Pancreas (tissue), 10 donors: ENCODE measurements at regions not wholly inside any gene's neighbourhood (a gene's known extent, or its start where the extent isn't known, plus 50 kb on each side); places are given as distances from the start of the nearest gene placed in this dataset.

ENCODE experiments used
- ATAC-seq, 4 donors: fragments of 200-7000 bp; cut with Tn5 transposase; one replicate each; pipeline versions ENCODE4 v1.8.0 to v1.9.1; 2020; ENCODE audit warnings: mild to moderate bottlenecking in 4 of 4, moderate library complexity in 4 of 4
- DNase-seq, 6 donors: peaks; one replicate each; pipeline ENCODE4 v3.0.0-alpha.2; 2020
- FAIRE-seq: peaks from 2 replicates; lab custom pipeline; 2012; peaks lifted over from hg19 to GRCh38; lab: Jason Lieb, UNC
- H3K27ac ChIP-seq, 4 donors: fragments of 200-600 bp; sonication (generic); 1 replicate in 3 of 4; 2 replicates in 1 of 4; pipeline versions ENCODE4 v1.5.0 to v1.8.0; 2020
- H3K27me3 ChIP-seq, 4 donors: fragments of 200-600 bp; one replicate each; pipeline ENCODE4 v1.8.0; 2021
- H3K36me3 ChIP-seq, 3 donors: fragments of 200-600 bp; sonication (generic) in 1 of 3; one replicate each; pipeline versions ENCODE4 v1.5.0 to v1.8.0; 2020 to 2021
- H3K4me1 ChIP-seq, 3 donors: fragments of 200-600 bp; one replicate each; pipeline ENCODE4 v1.8.0; 2021
- H3K4me3 ChIP-seq, 4 donors: fragments of 200-600 bp; sonication (generic) in 2 of 4; one replicate each; pipeline versions ENCODE4 v1.5.0 to v1.8.0; 2020 to 2021
- H3K9me3 ChIP-seq, 4 donors: fragments of 200-600 bp; one replicate each; pipeline ENCODE4 v1.8.0; 2021
- CTCF ChIP-seq, 4 donors: fragments of 200-600 bp; sonication (generic) in 3 of 4; IDR thresholded peaks; one replicate each; pipeline versions ENCODE4 v1.5.0 to v1.8.0; 2021; ENCODE audit warnings: antibody characterized with exemption in 4 of 4
- whole genome bisulfite sequencing, 2 donors: extraction: QIAGEN DNeasy Blood & Tissue Kit; methylation state at CpG; one replicate each; pipeline ENCODE4 v1.1.7; 2013; 5-methylcytosine and 5-hydroxymethylcytosine counted together
- intact Hi-C, 3 donors: fragments of 100-400 bp; cut with DNase I; formaldehyde crosslinking; loops; one replicate each; pipeline versions ENCODE4 v1.11.1 to v1.14.2; 2022
- donor health status: healthy with polysubstance abuse.
- donor health status: DM: no; HTN: no; CAD: no; lungs with moderate emphysema.
- donor health status: DM: no; HTN: no; CAD: no.
- donor health status: control.
- donor health status: control.
- donor health status: Bipolar disorder and iron deficiency.
- donor health status: DM: yes; HTN: yes; CAD: no.
- donor health status: DM: no; HTN: no; CAD: no.
- donor health status: DM: no; HTN: no; CAD: no.
- donor health status: DM: yes; HTN: yes; CAD: no.

GRCh38 chr11:116596346-116597260 lies 176.2 kb downstream of the BUD13 start:
- Histone ChIP-seq H3K9me3 (no peaks in the 10 kb centered on the region), H3K36me3 (no peaks in the 10 kb centered on the region), H3K27me3 (no peaks in the 10 kb centered on the region), H3K4me3 (no peak overlapping the region), H3K4me1 (no peaks in the 10 kb centered on the region), H3K27ac (no peak overlapping the region)
- WGBS, 2 donors, result 57 to 67% methylated on average over 12 of the region's 12 CpGs
- DNase-seq, result no peak
- no peak for ATAC-seq
- no peak for FAIRE-seq
- no peak for TF ChIP-seq CTCF (IDR thresholded peaks at IDR 0.05)
- intact Hi-C loops, result no loop called here

GRCh38 chr11:116595305-116595880 lies 177.4 kb downstream of the BUD13 start:
- 21 to 24% methylated on average over 13 of the region's 13 CpGs for WGBS, 2 donors
- ATAC-seq (peak in 2 of 4 donors; percentile 18 to 71), DNase-seq (peak in 1 of 6 donors; percentile 14), FAIRE-seq (no peak)
- TF ChIP-seq CTCF (IDR thresholded peaks at IDR 0.05), result no peak
- intact Hi-C loops, result no loop called here
- H3K4me3 ChIP-seq, result no peak overlapping the region
- no peaks in the 10 kb centered on the region for H3K27me3 ChIP-seq
- no peaks in the 10 kb centered on the region for H3K36me3 ChIP-seq
- H3K9me3 ChIP-seq, result no peaks in the 10 kb centered on the region
- no peak overlapping the region for H3K27ac ChIP-seq
- H3K4me1 ChIP-seq, result no peaks in the 10 kb centered on the region

GRCh38 chr11:116590844-116591570 lies 181.8 kb downstream of the BUD13 start:
- Histone ChIP-seq H3K36me3 (no peaks in the 10 kb centered on the region), H3K27me3 (no peaks in the 10 kb centered on the region), H3K27ac (no peak overlapping the region), H3K9me3 (no peaks in the 10 kb centered on the region), H3K4me1 (no peaks in the 10 kb centered on the region), H3K4me3 (no peak overlapping the region)
- 58 to 65% methylated on average over 10 of the region's 10 CpGs for WGBS, 2 donors
- no peak for TF ChIP-seq CTCF (IDR thresholded peaks at IDR 0.05)
- no peak for FAIRE-seq
- DNase-seq, result no peak
- no peak for ATAC-seq
- intact Hi-C loops, result no loop called here

- no peak for TF ChIP-seq CTCF (IDR thresholded peaks at IDR 0.05)
- no peak overlapping the region for H3K4me3 ChIP-seq
- no peak for FAIRE-seq
- no peak for ATAC-seq
- no peaks in the 10 kb centered on the region for H3K4me1 ChIP-seq
- intact Hi-C loops, result no loop called here
- no peaks in the 10 kb centered on the region for H3K9me3 ChIP-seq
- no peaks in the 10 kb centered on the region for H3K27me3 ChIP-seq
- H3K27ac ChIP-seq, result no peak overlapping the region
- no peaks in the 10 kb centered on the region for H3K36me3 ChIP-seq
- no peak for DNase-seq
- 67 to 72% methylated on average over 5 of the region's 5 CpGs for WGBS, 2 donors
Observed at GRCh38 chr11:116589402-116589801, 183.4 kb downstream of the BUD13 start.
